ENCODE measurements at regions not wholly inside any gene's neighbourhood (a gene's known extent, or its start where the extent isn't known, plus 50 kb on each side); places are given as distances from the start of the nearest gene placed in this dataset.

- H3K9me3 ChIP-seq (ENCODE audit: low read depth, low read length), result no peaks in the 10 kb centered on the region
- no peak overlapping the region for H3K4me2 ChIP-seq (ENCODE audit: insufficient read depth, low read length)
- no peaks in the 10 kb centered on the region for H3K4me1 ChIP-seq (ENCODE audit: insufficient read depth, low read length)
- no peak overlapping the region for H2AFZ ChIP-seq (ENCODE audit: low read length)
- H3K79me2 ChIP-seq (ENCODE audit: insufficient read depth, low read length), result no peaks in the 10 kb centered on the region
- TF ChIP-seq, protein P1, sequence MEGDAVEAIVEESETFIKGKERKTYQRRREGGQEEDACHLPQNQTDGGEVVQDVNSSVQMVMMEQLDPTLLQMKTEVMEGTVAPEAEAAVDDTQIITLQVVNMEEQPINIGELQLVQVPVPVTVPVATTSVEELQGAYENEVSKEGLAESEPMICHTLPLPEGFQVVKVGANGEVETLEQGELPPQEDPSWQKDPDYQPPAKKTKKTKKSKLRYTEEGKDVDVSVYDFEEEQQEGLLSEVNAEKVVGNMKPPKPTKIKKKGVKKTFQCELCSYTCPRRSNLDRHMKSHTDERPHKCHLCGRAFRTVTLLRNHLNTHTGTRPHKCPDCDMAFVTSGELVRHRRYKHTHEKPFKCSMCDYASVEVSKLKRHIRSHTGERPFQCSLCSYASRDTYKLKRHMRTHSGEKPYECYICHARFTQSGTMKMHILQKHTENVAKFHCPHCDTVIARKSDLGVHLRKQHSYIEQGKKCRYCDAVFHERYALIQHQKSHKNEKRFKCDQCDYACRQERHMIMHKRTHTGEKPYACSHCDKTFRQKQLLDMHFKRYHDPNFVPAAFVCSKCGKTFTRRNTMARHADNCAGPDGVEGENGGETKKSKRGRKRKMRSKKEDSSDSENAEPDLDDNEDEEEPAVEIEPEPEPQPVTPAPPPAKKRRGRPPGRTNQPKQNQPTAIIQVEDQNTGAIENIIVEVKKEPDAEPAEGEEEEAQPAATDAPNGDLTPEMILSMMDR (IDR thresholded peaks at IDR 0.05; ENCODE audit: extremely low read depth, low read depth, low read length), result no peak
- H3K4me3 ChIP-seq (ENCODE audit: insufficient read depth, low read length), result no peak overlapping the region
- H3K27ac ChIP-seq (ENCODE audit: low read depth, low read length), result no peak overlapping the region
- DNase-seq (ENCODE audit: insufficient read length, low spot score, missing footprints), result no peak
- no peaks in the 10 kb centered on the region for H3K36me3 ChIP-seq (ENCODE audit: insufficient read depth, low read length)
- no peaks in the 10 kb centered on the region for H3K27me3 ChIP-seq (ENCODE audit: insufficient read depth, low read length)
- H4K20me1 ChIP-seq (ENCODE audit: insufficient read depth, low read length), result no peaks in the 10 kb centered on the region
Observed at GRCh38 chr14:44774396-44774795, 187.4 kb downstream of the KLHL28 start.

GRCh38 chr14:44771496-44771895 lies 190.3 kb downstream of the KLHL28 start:
- no peak overlapping the region for H3K4me2 ChIP-seq (ENCODE audit: insufficient read depth, low read length)
- no peaks in the 10 kb centered on the region for H3K79me2 ChIP-seq (ENCODE audit: insufficient read depth, low read length)
- TF ChIP-seq, protein P1 (IDR thresholded peaks at IDR 0.05; ENCODE audit: extremely low read depth, low read depth, low read length), result no peak
- no peak overlapping the region for H2AFZ ChIP-seq (ENCODE audit: low read length)
- H3K4me1 ChIP-seq (ENCODE audit: insufficient read depth, low read length), result no peaks in the 10 kb centered on the region
- H3K9me3 ChIP-seq (ENCODE audit: low read depth, low read length), result no peaks in the 10 kb centered on the region
- H3K27ac ChIP-seq (ENCODE audit: low read depth, low read length), result no peak overlapping the region
- DNase-seq (ENCODE audit: insufficient read length, low spot score, missing footprints), result no peak
- no peaks in the 10 kb centered on the region for H3K27me3 ChIP-seq (ENCODE audit: insufficient read depth, low read length)
- no peak overlapping the region for H3K4me3 ChIP-seq (ENCODE audit: insufficient read depth, low read length)
- no peaks in the 10 kb centered on the region for H4K20me1 ChIP-seq (ENCODE audit: insufficient read depth, low read length)
- no peaks in the 10 kb centered on the region for H3K36me3 ChIP-seq (ENCODE audit: insufficient read depth, low read length)

- no peaks in the 10 kb centered on the region for H3K36me3 ChIP-seq (ENCODE audit: insufficient read depth, low read length)
- H3K79me2 ChIP-seq (ENCODE audit: insufficient read depth, low read length), result no peaks in the 10 kb centered on the region
- no peaks in the 10 kb centered on the region for H3K27me3 ChIP-seq (ENCODE audit: insufficient read depth, low read length)
- no peaks in the 10 kb centered on the region for H3K4me1 ChIP-seq (ENCODE audit: insufficient read depth, low read length)
- no peak for DNase-seq (ENCODE audit: insufficient read length, low spot score, missing footprints)
- H4K20me1 ChIP-seq (ENCODE audit: insufficient read depth, low read length), result no peaks in the 10 kb centered on the region
- H2AFZ ChIP-seq (ENCODE audit: low read length), result no peak overlapping the region
- H3K4me3 ChIP-seq (ENCODE audit: insufficient read depth, low read length), result no peak overlapping the region
- H3K9me3 ChIP-seq (ENCODE audit: low read depth, low read length), result no peaks in the 10 kb centered on the region
- no peak overlapping the region for H3K27ac ChIP-seq (ENCODE audit: low read depth, low read length)
- no peak overlapping the region for H3K4me2 ChIP-seq (ENCODE audit: insufficient read depth, low read length)
- TF ChIP-seq, protein P1 (IDR thresholded peaks at IDR 0.05; ENCODE audit: extremely low read depth, low read depth, low read length), result no peak
Observed at GRCh38 chr14:44770201-44770600, 191.5 kb downstream of the KLHL28 start.

- TF ChIP-seq, protein P1 (IDR thresholded peaks at IDR 0.05; ENCODE audit: extremely low read depth, low read depth, low read length), result no peak
- no peaks in the 10 kb centered on the region for H3K36me3 ChIP-seq (ENCODE audit: insufficient read depth, low read length)
Observed at GRCh38 chr14:44768935-44769334, 192.8 kb downstream of the KLHL28 start.

More at GRCh38 chr14:44768935-44769334, 192.8 kb downstream of the KLHL28 start:
- DNase-seq (ENCODE audit: insufficient read length, low spot score, missing footprints), result no peak
- H3K27me3 ChIP-seq (ENCODE audit: insufficient read depth, low read length), result no peaks in the 10 kb centered on the region
- no peaks in the 10 kb centered on the region for H3K9me3 ChIP-seq (ENCODE audit: low read depth, low read length)
- no peak overlapping the region for H3K4me2 ChIP-seq (ENCODE audit: insufficient read depth, low read length)
- H3K4me1 ChIP-seq (ENCODE audit: insufficient read depth, low read length), result no peaks in the 10 kb centered on the region
- no peak overlapping the region for H3K27ac ChIP-seq (ENCODE audit: low read depth, low read length)
- no peaks in the 10 kb centered on the region for H3K79me2 ChIP-seq (ENCODE audit: insufficient read depth, low read length)
- no peak overlapping the region for H3K4me3 ChIP-seq (ENCODE audit: insufficient read depth, low read length)
- no peak overlapping the region for H2AFZ ChIP-seq (ENCODE audit: low read length)
- H4K20me1 ChIP-seq (ENCODE audit: insufficient read depth, low read length), result no peaks in the 10 kb centered on the region

Data from osteoblast (primary cell).